ENCODE measurements at regions not wholly inside any gene's neighbourhood (a gene's known extent, or its start where the extent isn't known, plus 50 kb on each side); places are given as distances from the start of the nearest gene placed in this dataset.

GRCh38 chr17:36816214-36816906, 120.9 kb upstream of the LHX1 start:
- no peak for DNase-seq (ENCODE audit: low read depth)

- no peak for DNase-seq (ENCODE audit: low read depth)
These were observed 120.4 kb upstream of the LHX1 start for GRCh38 chr17:36816907-36817288.

- DNase-seq (ENCODE audit: low read depth): no peak
These were observed 119.7 kb upstream of the LHX1 start for GRCh38 chr17:36817483-36818048.

- DNase-seq (ENCODE audit: low read depth): no peak
These were observed 119.0 kb upstream of the LHX1 start for GRCh38 chr17:36818134-36818825.

DNA sequence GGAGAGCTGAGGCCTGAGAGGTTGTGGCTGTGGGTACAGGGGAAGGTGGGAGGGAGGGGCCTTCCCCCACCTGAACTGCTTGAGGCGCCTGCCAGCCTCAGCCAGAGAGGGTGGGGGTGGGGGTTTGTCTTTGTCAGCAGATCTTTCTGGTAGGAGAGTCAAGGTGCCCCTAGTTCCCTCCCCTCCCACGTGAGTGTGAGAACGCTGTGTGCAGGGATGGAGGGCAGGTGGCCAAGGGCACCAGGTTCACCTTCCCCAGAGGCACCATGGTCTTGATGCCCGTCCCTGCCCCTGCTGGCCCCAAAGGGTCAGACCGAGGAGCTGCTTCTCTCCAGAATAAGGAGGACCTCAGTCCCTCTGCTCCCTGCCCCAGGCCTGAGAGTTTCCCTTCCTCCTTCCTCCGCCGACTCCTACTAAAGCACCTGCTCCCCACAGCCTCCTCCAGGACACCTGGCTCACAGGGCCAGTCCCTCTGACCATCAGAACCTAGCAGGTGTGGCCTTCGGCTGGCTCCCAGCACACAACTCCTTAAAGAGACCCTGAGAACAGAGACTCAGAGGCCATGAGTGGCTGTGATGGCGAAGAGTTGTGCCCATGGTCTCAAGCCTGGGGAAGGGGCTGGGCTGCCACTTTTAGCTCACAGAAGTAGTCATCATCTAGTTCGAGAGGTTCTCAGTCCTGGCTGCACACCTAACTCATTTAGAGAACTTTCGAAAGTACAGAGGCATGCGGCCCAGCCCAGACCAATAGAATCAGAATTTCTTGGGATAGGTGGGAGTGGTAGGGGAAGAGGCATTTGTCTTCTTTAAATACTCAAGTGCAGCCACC, 113.2 kb upstream of the LHX1 start:
- no peak for DNase-seq (ENCODE audit: low read depth)

DNA sequence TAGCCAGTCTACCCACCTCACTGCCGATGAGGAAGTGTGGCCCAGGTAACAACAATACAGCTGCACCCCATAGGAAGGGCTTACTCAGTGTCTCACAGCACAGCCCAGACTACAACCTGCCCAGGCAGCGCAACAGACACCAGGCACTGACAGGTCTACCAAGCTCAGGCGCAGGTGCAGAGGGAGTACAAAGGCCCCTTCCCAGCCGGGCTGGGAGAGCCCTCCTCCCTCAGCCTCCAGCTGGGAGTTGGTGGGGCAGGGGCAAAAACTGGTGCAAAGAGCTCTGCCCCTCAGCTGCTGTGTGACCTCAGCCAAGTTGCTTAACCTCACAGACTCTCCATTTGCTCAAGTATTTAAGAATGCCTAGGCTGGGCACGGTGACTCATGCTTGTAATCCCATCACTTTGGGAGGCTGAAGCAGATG, 112.6 kb upstream of the LHX1 start:
- DNase-seq (ENCODE audit: low read depth): peak; percentile 36

DNA sequence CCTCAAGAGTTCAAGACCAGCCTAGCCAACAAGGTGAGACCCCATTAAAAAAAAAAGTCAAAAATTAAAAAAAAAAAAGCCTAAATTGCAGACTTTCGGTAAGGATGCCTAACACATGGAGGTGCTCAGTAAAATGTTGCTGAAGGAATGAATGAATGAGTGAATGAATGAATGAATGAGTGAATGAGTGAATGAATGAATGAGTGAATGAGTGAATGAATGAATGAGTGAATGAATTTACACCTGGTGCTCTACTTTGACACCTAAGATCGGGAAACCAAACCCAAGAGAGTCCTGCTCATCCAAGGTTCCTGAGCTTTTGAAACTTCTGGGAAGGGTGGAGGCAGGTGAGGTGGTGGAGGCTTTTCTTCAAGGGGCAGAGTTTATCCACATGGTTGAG, 112.2 kb upstream of the LHX1 start:
- DNase-seq (ENCODE audit: low read depth): no peak

DNA sequence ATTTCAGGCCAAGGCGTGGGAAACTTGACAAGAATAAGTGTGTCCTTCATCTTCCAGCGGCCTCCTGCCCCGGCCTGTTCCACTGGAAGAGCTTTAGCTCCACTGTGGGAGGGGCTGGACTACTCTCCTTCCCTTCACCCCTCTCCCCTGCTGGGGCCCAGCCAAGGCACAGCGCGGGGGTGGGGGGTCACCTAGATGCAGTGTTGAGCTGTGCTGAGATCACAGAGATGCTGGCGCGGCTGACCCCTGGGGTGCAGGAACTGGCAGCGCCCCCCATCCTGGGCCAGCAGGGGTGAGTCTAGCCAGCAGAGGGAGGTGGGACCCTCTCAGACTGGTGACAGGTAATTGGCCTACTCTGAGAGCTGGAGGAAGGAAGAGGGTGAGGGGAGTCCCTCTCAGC, 111.8 kb upstream of the LHX1 start:
- DNase-seq (ENCODE audit: low read depth): no peak

- no peak for DNase-seq (ENCODE audit: low read depth)
These were observed 111.3 kb upstream of the LHX1 start for GRCh38 chr17:36825951-36826350.

- DNase-seq (ENCODE audit: low read depth): no peak
These were observed 110.2 kb upstream of the LHX1 start for GRCh38 chr17:36827081-36827480.

- DNase-seq (ENCODE audit: low read depth): no peak
These were observed 107.6 kb upstream of the LHX1 start for GRCh38 chr17:36829676-36830075.

GRCh38 chr17:36833279-36833678, 104.0 kb upstream of the LHX1 start:
- no peak for DNase-seq (ENCODE audit: low read depth)

- DNase-seq (ENCODE audit: low read depth): no peak
These were observed 102.2 kb upstream of the LHX1 start for GRCh38 chr17:36835036-36835435.

DNA sequence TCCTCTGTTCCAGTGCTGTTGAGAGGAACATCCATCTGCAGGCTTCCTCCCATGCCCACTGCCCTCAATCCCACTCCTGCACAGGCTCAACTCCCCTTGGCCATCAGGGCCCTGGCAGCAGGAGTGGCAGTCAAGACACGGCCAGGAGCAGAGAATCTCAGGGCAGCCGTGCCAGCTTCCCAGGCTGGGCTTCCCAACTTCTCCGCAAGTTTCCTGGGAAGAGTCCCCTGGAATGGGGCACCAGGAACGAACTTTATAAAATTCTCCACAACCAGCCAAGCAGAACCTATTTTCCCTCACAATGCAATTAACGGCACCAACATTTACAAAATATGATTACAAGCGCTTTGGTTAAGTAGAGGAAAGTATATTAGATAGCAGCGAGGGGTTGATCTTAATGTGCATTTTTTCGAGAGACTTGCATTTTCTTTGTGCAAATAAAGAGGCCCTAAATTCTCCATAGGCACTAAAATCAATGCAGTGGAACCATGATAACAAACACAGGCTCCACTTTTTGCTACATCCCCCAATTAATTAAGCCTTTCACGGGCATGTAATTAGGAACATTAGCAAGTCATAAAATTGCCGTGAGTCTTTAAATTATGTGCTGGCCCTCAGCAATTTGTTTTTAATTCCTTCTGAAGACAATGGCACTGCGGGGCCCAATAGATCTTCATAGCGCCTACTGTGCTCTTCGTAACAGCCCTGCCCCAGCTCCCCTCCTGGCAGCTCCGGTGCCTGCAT, 99.9 kb upstream of the LHX1 start:
- no peak for DNase-seq (ENCODE audit: low read depth)

DNA sequence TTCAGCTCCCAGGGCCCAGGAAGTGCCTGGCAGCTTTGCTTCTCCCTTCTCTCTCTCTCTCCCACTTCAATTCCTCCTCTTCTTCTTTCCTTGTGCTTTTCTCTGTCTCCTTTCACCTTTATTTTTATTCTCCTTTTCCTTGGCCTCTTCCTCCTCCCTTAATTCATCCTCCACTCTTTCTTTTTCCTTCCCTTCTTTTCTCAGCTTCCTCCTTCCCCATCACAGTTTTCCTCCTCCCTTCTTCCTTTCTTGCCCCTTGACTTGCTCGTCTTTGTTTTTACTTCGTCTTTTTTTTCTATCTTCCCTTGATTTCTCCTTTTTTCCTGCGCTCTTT, 99.4 kb upstream of the LHX1 start:
- DNase-seq (ENCODE audit: low read depth): no peak

GRCh38 chr17:36839256-36839655, 98.0 kb upstream of the LHX1 start:
- DNase-seq (ENCODE audit: low read depth): no peak

DNA sequence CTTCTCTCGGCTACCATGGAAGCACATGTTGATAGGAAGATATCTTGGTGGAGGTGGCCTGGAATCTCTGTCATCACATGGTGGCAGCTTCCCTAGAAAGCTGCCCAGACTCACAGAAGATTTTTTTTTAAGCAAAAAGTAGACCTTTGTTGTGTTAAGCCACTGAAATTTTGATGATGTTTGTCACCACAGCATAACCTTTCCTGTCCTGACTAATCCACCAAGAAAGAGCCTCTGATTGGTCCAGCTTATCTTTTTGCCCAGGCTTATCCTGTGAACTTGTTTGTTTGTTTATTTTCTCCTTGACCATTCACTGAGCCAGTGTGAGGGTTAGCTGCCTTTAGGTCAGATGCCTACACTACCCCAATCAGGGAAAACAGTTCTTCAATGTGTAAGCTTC, 96.5 kb upstream of the LHX1 start:
- DNase-seq (ENCODE audit: low read depth): no peak

DNA sequence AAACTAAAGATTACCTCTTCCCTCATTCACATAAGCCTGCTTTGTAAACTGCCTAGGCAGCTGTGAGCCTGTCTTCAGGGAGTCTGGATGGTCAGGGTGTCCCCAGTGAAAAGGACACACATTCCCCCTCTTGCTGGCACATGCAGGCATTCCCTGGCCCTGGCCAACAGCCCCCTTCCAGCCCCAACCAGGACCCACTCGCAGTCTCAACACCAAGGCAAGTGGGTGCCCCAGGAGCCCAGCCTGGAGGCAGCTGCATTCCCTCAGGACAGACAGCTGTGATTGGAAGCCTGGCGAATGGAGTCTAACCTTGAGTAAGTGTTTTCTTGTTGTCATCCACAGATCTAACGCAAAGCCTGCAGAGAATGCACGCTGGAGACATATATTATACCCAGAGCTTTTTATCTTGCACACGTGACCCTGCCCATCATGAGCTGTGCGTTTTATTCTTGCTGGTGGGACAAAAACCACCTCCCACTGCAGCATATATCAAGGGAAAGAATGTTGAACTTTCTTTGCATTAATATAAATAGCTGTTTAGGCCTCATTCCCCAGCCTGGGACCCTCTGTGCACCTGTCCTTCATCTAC, 95.0 kb upstream of the LHX1 start:
- DNase-seq (ENCODE audit: low read depth): no peak

DNA sequence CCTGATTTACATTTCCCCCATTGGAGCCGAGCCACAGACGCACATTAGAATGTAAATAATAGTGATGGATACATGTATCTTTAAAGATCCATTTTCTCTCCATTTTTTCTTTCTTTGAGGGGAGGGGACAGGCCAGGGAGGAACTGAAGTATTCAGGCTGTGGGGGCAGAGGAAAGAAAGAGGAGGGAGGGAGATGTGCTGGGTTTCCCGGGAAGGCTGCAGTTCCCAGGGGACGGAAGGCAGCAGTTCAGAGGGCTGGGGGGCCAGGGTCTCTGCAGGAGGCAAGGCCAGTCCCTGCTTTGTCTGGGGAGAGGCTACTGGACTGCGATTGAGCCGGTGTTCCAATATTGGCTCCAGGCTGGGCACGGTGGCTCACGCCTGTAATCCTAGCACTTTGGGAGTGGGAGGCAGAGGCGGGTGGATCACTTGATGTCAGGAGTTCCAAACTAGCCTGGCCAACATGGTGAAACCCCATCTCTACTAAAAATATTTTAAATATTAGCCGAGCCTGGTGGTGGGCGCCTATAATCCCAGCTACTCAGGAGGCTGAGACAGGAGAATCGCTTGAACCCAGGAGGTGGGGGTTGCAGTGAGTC, 94.2 kb upstream of the LHX1 start:
- DNase-seq (ENCODE audit: low read depth): no peak

- no peak for DNase-seq (ENCODE audit: low read depth)
These were observed 93.3 kb upstream of the LHX1 start for GRCh38 chr17:36844013-36844412.

DNA sequence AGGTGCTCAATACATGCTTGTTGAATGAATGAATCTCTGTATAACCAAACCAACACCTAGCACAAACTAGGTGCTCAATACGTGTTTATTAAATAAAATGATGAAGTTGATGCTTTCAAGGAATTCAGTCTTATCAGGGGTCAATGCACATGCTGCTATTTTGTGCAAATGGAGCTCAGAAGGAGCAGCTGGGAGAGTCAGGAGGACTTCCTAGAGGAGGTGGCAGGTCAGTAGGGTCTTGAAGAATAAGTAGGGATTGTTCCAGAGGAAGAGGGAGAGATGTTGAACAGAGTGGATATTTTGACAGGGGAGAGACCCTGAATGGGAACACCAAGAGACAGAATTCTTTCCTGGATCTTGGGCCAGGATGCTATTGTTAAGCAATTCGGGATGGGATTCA, 92.7 kb upstream of the LHX1 start:
- no peak for DNase-seq (ENCODE audit: low read depth)

All from amniotic epithelial cell (primary cell).